OCI-LY7 (cell line): ENCODE measurements at regions not wholly inside any gene's neighbourhood (a gene's known extent, or its start where the extent isn't known, plus 50 kb on each side); places are given as distances from the start of the nearest gene placed in this dataset.

Experiments
- CTCF ChIP-seq: fragments of 200-600 bp; sonication (generic); conservative IDR thresholded peaks from 2 replicates; pipeline ENCODE4 v1.5.1; 2014; ENCODE audit warnings: mild to moderate bottlenecking, antibody characterized with exemption, low read length, moderate library complexity, mixed read lengths
- EZH2phosphoT487 ChIP-seq: fragments of 200-600 bp; sonication (generic); IDR thresholded peaks from 2 replicates; pipeline ENCODE4 v1.6.1; 2018; ENCODE audit warnings: low read depth, borderline replicate concordance, mild to moderate bottlenecking, mixed run types, antibody characterized with exemption, low read length, moderate library complexity, mixed read lengths

GRCh38 chr4:127580891-127581290, 51.9 kb upstream of the INTU start:
- no peak for TF ChIP-seq CTCF
- TF ChIP-seq EZH2phosphoT487, result no peak
